ENCODE measurements at regions not wholly inside any gene's neighbourhood (a gene's known extent, or its start where the extent isn't known, plus 50 kb on each side); places are given as distances from the start of the nearest gene placed in this dataset.
A peak's percentile ranks its signal among the peaks of the same experiment; 100 is the strongest.
"Not testable (repeated sequence)": the region's sequence is repeated elsewhere in the genome, so short reads cannot be mapped to it uniquely, and the experiment has no call there.

DNA sequence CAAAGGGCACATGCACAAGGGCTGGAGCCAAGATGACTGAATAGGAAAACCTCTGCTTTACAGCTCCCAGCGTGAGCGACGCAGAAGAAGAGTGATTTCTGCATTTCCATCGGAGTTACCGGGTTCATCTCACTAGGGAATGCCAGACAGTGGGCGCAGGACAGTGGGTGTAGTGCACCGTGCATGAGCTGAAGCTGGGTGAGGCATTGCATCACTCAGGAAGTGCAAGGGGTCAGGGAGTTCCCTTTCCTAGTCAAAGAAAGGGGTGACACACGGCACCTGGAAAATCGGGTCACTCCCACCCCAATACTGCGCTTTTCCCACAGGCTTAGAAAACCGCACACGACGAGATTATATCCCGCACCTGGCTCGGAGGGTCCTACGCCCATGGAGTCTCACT, 64.5 kb upstream of the HTR1E start:
- H3K36me3 Mint-ChIP-seq; H3K27me3 Mint-ChIP-seq; CTCF ChIA-PET; H3K4me1 Mint-ChIP-seq (ENCODE audit: low read depth); H3K4me3 Mint-ChIP-seq; DNase-seq; intact Hi-C loops (cut with micrococcal nuclease); H3K27ac Mint-ChIP-seq; POLR2A ChIA-PET: not testable (repeated sequence)
- peaks cover 45% of the 10 kb centered on the region for H3K9me3 Mint-ChIP-seq

DNA sequence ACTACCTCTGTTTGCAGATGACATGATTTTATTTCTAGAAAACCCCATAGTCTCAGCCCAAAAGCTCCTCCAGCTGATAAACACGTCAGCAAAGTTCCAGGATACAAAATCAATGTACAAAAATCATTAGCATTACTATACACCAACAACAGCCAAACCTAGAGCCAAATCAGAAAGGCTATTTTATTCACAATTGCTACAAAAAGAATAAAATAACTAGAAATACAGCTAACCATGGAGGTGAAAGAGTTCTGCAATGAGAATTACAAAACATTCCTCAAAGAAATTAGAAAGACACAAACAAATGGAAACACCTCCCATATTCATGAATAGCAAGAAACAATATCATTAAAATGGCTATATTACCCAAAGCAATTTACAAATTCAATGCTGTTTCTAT, 65.6 kb upstream of the HTR1E start:
- no peak for DNase-seq
- intact Hi-C loops (cut with micrococcal nuclease) = no loop called here
- Mint-ChIP-seq H3K27ac (no peak overlapping the region), H3K4me1 (ENCODE audit: low read depth) (no peaks in the 10 kb centered on the region), H3K27me3 (no peaks in the 10 kb centered on the region), H3K4me3 (no peak overlapping the region), H3K9me3 (peaks cover 45% of the 10 kb centered on the region), H3K36me3 (no peaks in the 10 kb centered on the region)
- CTCF ChIA-PET = no interaction called here
- POLR2A ChIA-PET = no interaction called here

- Mint-ChIP-seq H3K27me3 (no peaks in the 10 kb centered on the region), H3K9me3 (peaks cover 43% of the 10 kb centered on the region)
Measured at GRCh38 chr6:86869500-86869899, 67.8 kb upstream of the HTR1E start.

GRCh38 chr6:86859513-86859912, 77.8 kb upstream of the HTR1E start:
- Mint-ChIP-seq H3K27me3 (no peaks in the 10 kb centered on the region), H3K36me3 (no peaks in the 10 kb centered on the region), H3K9me3 (no peaks in the 10 kb centered on the region), H3K4me1 (ENCODE audit: low read depth) (no peaks in the 10 kb centered on the region), H3K27ac (no peak overlapping the region), H3K4me3 (no peak overlapping the region)
- no peak for DNase-seq
- ChIA-PET POLR2A (no interaction called here), CTCF (no interaction called here)
- intact Hi-C loops (cut with micrococcal nuclease) = no loop called here

More at GRCh38 chr6:86869500-86869899, 67.8 kb upstream of the HTR1E start:
- intact Hi-C loops (cut with micrococcal nuclease) = no loop called here
- ChIA-PET POLR2A (no interaction called here), CTCF (interaction anchor here (1.1 to 1.3 kb wide), 2 partner anchors 11 to 13 kb away, joined by 3 read pairs; no protein-coding TSS in a partner anchor)
- DNase-seq = no peak
- Mint-ChIP-seq H3K4me3 (no peak overlapping the region), H3K4me1 (ENCODE audit: low read depth) (no peaks in the 10 kb centered on the region), H3K36me3 (no peaks in the 10 kb centered on the region), H3K27ac (no peak overlapping the region)

DNA sequence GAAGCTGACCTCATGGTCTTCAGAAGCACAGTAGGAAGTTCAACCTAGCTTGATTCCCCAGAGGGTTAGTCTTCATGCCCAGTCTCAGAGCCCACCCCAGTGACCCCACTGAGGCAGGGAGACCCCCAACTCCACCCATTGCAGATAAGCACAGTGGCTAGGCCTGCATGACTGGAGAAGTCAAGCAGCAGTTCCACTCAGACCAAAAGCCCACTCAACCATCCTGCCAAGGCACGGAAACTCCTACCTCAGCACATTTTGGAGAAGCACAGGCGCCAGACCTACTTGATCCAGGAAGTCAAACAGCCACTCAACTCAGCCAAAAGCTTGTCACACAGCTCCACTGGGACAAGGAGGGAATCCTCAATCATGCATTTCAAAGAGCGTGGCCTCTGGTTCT, 78.4 kb upstream of the HTR1E start:
- H3K36me3 Mint-ChIP-seq = no peaks in the 10 kb centered on the region
- no peaks in the 10 kb centered on the region for H3K9me3 Mint-ChIP-seq
- H3K4me1 Mint-ChIP-seq (ENCODE audit: low read depth) = no peaks in the 10 kb centered on the region
- no peak for DNase-seq
- POLR2A ChIA-PET = no interaction called here
- H3K27ac Mint-ChIP-seq = no peak overlapping the region
- intact Hi-C loops (cut with micrococcal nuclease) = no loop called here
- H3K4me3 Mint-ChIP-seq = no peak overlapping the region
- H3K27me3 Mint-ChIP-seq = no peaks in the 10 kb centered on the region
- CTCF ChIA-PET = interaction anchor here (0.8 kb wide), 1 partner anchor 10 kb away, joined by 3 read pairs; no protein-coding TSS in a partner anchor

GRCh38 chr6:86857783-86858182, 79.5 kb upstream of the HTR1E start:
- intact Hi-C loops (cut with micrococcal nuclease) = loop anchor here (2.0 kb wide), 1 partner anchor 935 kb away; no protein-coding TSS in a partner anchor
- Mint-ChIP-seq H3K4me1 (ENCODE audit: low read depth) (no peaks in the 10 kb centered on the region), H3K9me3 (no peaks in the 10 kb centered on the region), H3K27me3 (no peaks in the 10 kb centered on the region), H3K4me3 (no peak overlapping the region), H3K27ac (no peak overlapping the region), H3K36me3 (no peaks in the 10 kb centered on the region)
- CTCF ChIA-PET = no interaction called here
- POLR2A ChIA-PET = no interaction called here
- DNase-seq = no peak

DNA sequence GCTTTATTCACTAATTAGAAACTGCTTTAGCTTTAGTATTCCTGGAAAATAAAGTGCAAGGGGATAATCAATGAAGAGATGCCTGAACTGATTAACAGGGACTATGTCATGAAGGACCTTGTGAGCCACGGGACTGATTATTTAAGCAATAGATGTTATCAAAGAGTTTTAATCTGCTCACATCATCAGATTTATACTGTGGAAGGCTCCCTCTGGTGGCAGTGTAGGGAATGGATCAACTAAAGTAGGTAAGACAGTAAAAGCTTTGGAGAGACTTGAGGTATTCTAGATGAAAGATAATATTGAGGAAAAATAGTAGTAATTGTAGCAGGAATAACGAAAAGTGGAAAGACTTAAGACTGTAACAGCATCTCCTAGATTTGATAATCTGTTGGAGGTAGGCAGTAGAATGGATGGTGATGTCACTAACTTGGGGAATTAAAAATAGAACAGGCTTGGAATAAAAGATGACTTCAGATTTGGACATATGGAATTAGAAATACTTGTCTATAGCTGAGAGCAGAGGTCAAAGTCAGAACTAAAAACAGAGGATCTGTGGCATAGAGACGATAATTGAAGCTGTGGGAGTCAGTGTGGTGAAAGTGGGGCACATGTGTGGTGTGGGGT, 80.3 kb upstream of the HTR1E start:
- DNase-seq = peak; percentile 14
- H3K4me1 Mint-ChIP-seq (ENCODE audit: low read depth) = no peaks in the 10 kb centered on the region
- H3K36me3 Mint-ChIP-seq = no peaks in the 10 kb centered on the region
- H3K4me3 Mint-ChIP-seq = no peak overlapping the region
- intact Hi-C loops (cut with micrococcal nuclease) = loop anchor here (2.0 kb wide), 1 partner anchor 934 kb away; no protein-coding TSS in a partner anchor
- no peak overlapping the region for H3K27ac Mint-ChIP-seq
- no peaks in the 10 kb centered on the region for H3K27me3 Mint-ChIP-seq
- ChIA-PET POLR2A (no interaction called here), CTCF (interaction anchor here (0.9 kb wide), 1 partner anchor 12 kb away, joined by 3 read pairs; no protein-coding TSS in a partner anchor)
- H3K9me3 Mint-ChIP-seq = no peaks in the 10 kb centered on the region

GRCh38 chr6:86856379-86856778, 80.9 kb upstream of the HTR1E start:
- DNase-seq = no peak
- Mint-ChIP-seq H3K27ac (no peak overlapping the region), H3K4me1 (ENCODE audit: low read depth) (no peaks in the 10 kb centered on the region), H3K36me3 (no peaks in the 10 kb centered on the region), H3K9me3 (no peaks in the 10 kb centered on the region), H3K4me3 (no peak overlapping the region), H3K27me3 (no peaks in the 10 kb centered on the region)
- POLR2A ChIA-PET = no interaction called here
- intact Hi-C loops (cut with micrococcal nuclease) = loop anchor here (2.0 kb wide), 1 partner anchor 934 kb away; no protein-coding TSS in a partner anchor
- CTCF ChIA-PET = interaction anchor here (0.9 kb wide), 1 partner anchor 13 kb away, joined by 3 read pairs; no protein-coding TSS in a partner anchor

DNA sequence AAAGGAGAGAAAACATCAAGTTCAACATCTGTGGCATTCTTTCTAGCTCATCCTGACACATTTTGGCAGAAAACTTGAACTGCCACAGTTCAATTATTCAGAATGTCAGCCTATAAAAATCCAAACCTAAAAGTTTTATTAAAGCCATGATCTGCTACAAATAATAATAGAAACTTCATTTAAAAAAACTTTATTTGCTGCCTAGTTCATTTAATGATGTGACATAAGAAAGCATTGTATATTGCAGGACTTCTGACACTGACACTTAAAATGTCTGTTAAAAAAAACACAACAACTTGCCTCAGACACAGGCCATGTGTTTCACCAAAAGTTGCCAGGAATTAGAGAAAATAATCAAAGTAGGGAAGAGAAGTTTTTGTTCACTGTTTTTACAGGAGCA, 88.3 kb upstream of the HTR1E start:
- Mint-ChIP-seq H3K27ac (no peak overlapping the region), H3K9me3 (no peaks in the 10 kb centered on the region), H3K36me3 (no peaks in the 10 kb centered on the region), H3K27me3 (no peaks in the 10 kb centered on the region), H3K4me1 (ENCODE audit: low read depth) (no peaks in the 10 kb centered on the region), H3K4me3 (no peak overlapping the region)
- intact Hi-C loops (cut with micrococcal nuclease) = no loop called here
- no peak for DNase-seq
- ChIA-PET CTCF (no interaction called here), POLR2A (no interaction called here)

DNA sequence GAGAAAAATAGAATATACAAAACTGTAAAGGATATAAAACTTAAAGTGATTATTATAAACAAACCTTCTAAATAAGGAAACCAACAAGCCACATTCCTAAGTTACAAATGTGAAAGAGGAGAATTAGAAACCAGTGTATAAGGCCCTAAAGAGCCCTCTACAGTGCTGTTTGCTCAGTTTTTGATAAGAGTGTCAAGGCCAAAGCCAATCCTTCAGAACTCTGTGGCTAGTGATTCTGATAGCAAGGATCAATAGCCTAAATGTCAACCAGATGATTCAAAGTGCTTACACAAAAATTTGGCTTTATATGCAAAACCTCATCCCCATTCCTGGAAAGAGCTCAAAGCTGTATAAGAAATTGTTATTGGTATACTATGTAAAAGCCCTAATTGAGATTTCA, 104.6 kb upstream of the HTR1E start:
- H3K27ac Mint-ChIP-seq = no peak overlapping the region
- H3K27me3 Mint-ChIP-seq = no peaks in the 10 kb centered on the region
- no peak for DNase-seq
- H3K36me3 Mint-ChIP-seq = no peaks in the 10 kb centered on the region
- POLR2A ChIA-PET = no interaction called here
- CTCF ChIA-PET = no interaction called here
- H3K9me3 Mint-ChIP-seq = no peaks in the 10 kb centered on the region
- H3K4me1 Mint-ChIP-seq (ENCODE audit: low read depth) = no peaks in the 10 kb centered on the region
- intact Hi-C loops (cut with micrococcal nuclease) = no loop called here
- no peak overlapping the region for H3K4me3 Mint-ChIP-seq

- POLR2A ChIA-PET = no interaction called here
- Mint-ChIP-seq H3K27ac (no peak overlapping the region), H3K27me3 (no peaks in the 10 kb centered on the region), H3K9me3 (no peaks in the 10 kb centered on the region), H3K4me1 (ENCODE audit: low read depth) (no peaks in the 10 kb centered on the region), H3K36me3 (no peaks in the 10 kb centered on the region), H3K4me3 (no peak overlapping the region)
- intact Hi-C loops (cut with micrococcal nuclease) = no loop called here
- no peak for DNase-seq
- CTCF ChIA-PET = no interaction called here
Measured at GRCh38 chr6:86825436-86825835, 111.9 kb upstream of the HTR1E start.

DNA sequence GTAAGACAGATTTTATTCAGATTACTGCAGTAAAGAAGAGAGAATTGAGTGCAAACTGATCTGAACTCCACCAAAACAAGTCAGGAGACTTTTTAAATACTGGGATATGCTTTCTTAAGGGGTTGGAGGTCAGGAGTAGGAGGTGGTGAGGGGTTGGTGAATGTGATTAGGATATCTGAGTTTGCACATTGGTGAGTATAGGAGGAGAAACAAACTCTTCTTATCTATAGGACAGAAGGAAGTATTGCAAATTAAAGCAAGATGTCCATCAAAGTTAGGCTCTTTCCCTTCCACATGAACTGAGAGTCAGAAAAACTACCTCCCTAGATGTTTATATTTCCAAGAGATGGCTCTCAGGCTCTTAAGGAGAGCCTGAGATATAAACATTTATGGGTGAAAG, 114.6 kb upstream of the HTR1E start:
- ChIA-PET POLR2A (no interaction called here), CTCF (no interaction called here)
- H3K36me3 Mint-ChIP-seq = no peaks in the 10 kb centered on the region
- H3K4me3 Mint-ChIP-seq = no peak overlapping the region
- DNase-seq = no peak
- intact Hi-C loops (cut with micrococcal nuclease) = no loop called here
- no peaks in the 10 kb centered on the region for H3K9me3 Mint-ChIP-seq
- no peak overlapping the region for H3K27ac Mint-ChIP-seq
- no peaks in the 10 kb centered on the region for H3K27me3 Mint-ChIP-seq
- no peaks in the 10 kb centered on the region for H3K4me1 Mint-ChIP-seq (ENCODE audit: low read depth)

DNA sequence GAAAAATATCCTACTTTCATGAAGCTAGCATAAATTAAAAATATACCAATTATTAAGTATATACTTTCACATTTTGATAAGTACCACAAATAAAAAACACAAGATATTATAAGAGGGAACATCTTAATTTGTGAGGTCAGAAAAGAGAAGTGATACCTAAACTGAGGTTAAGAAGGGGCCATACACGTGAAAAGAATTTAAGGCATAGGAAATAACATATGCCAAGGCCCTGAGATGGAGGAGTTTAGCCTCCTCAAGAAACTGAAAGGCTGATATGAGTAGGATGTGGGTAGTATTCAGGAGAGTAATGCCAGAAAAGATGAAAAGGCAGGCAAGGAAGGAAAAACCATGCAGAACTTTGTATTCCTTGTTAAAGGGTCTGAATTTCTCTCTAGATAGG, 116.6 kb upstream of the HTR1E start:
- H3K9me3 Mint-ChIP-seq = no peaks in the 10 kb centered on the region
- CTCF ChIA-PET = no interaction called here

More for the DNA sequence above, 116.6 kb upstream of the HTR1E start:
- intact Hi-C loops (cut with micrococcal nuclease) = no loop called here
- Mint-ChIP-seq H3K27ac (no peak overlapping the region), H3K4me1 (ENCODE audit: low read depth) (no peaks in the 10 kb centered on the region), H3K27me3 (no peaks in the 10 kb centered on the region), H3K4me3 (no peak overlapping the region), H3K36me3 (no peaks in the 10 kb centered on the region)
- POLR2A ChIA-PET = no interaction called here
- no peak for DNase-seq
